LHCN-M2 (cell line): ENCODE measurements at regions not wholly inside any gene's neighbourhood (a gene's known extent, or its start where the extent isn't known, plus 50 kb on each side); places are given as distances from the start of the nearest gene placed in this dataset.
"Not testable (repeated sequence)": the region's sequence is repeated elsewhere in the genome, so short reads cannot be mapped to it uniquely, and the experiment has no call there.

ENCODE experiments used
- DNase-seq: peaks from one replicate; pipeline ENCODE4 v3.0.0-alpha.2; 2012; ENCODE audit warnings: low read depth

DNA sequence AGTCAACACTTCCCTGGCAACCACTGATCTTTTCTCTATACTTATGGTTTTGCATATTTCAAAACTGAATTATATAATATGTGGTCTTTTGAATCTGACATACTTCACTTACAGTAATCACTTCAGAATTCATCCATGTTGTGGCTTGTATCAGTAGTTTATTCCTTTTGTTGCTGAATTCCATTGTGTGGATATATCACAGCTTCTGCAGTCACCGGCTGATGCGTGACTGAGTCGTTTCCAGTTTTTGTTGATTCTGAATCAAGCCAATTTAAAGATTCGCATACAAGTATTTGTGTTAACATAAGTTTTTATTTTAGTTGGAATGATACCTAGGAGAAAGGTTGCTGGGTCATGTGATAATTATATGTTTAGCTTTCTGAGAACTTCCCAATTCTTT is 672.5 kb upstream of the ANKRD30A start:
- DNase-seq: no peak

DNA sequence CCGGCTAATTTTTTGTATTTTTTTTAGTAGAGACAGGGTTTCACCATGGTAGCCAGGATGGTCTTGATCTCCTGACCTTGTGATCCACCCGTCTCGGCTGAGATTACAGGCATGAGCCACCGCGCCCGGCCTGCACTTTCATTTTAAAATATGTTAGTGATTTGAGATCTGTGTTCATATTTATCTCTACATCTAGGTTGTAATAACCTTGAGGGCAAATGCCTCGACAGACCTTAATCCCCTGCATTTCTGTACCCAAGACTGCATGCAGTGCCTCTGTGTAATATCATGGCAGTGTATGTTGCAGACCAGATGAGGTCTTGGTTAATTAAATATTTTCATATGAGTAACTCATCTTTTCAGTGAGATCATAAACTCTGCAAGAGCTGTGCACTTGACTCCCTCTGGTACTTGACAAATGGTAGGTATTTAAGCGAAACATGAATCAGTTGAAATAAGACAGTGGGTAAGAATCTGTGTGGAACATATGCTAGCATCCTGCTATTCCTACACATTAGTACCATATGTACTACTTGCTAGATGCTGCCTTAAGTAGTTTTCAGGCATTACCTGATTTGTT is 673.9 kb upstream of the ANKRD30A start:
- no peak for DNase-seq

DNA sequence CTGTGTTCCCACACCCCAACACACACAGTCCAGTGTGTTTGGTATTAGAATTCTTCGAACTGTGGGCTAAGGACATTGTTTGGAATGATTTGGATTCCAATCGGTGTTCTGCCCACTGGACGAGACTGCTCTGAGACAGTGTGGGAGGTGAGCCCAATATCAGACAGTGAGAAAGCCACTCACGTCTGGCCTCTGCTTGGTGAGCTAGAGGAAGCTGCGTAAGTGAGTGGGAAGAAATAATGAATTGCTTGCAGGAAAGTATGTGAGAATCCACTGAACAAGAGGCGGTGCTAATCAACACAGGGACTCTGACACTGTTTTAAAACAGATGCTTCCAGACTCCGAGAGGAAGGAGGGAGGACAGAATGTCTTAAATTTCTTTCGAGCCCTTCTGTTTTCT is 675.0 kb upstream of the ANKRD30A start:
- DNase-seq: peak; percentile 49

DNA sequence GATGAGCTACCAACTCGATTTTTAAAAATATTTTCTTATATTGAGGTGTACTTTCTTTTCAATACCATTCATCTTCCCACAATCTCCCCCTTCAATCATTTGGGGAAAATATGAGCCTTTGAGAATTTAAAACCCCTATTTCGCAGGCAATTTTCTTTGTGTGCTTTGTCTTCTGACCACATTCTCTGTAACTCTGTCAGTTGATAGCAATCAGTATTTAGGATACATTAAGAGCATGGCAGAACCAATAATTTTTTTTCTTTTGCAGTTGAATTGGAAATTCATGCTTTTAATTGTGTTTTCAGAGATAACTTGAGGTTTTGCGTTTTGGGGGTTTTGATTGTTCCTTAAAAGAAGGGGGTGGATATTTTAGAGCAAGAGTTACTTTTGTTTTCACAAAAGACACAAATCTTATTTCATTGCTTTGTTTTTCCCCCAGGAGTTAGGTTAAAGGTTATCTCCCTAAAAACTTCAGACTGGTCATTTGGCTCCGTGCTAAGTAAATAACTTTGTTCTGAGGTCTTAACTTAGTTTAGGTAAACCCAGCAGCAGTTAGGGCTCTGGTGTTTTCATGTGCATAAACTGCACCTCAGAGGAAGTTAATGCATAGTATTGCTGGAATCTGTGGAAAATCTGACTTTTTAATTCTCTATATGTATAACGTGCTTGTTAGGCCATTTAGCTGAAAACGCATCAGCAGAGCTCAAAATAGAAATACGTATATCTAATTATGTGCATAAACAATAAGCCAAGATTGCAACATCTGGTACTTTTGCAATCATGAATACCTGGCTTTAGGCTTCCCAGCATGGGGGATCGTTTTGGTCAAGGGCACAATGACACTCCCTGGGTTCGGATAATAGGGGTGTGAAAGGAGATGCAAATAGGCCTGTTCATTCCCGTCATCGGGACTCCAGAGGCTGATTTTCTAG is 676.4 kb upstream of the ANKRD30A start:
- DNase-seq: no peak

DNA sequence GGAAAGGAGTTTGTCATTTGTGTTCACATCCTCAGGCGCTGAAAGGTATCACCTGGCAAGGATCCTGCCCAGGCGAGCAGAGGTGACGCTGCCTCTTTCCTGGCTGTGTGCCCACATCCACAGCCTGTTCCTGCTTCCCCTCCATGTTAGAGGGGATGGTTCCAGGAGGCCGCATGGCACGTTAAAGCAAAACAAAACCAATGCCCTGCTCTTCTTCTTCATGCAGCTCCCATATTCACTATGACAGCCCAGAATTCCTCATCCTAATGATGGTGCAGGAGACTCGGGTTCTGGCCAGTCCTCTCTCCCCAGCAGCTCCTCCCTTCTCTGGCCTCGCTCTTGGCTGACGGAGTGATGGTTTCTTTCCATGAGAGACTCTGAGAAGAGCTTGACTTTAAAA is 678.5 kb upstream of the ANKRD30A start:
- DNase-seq: no peak

DNA sequence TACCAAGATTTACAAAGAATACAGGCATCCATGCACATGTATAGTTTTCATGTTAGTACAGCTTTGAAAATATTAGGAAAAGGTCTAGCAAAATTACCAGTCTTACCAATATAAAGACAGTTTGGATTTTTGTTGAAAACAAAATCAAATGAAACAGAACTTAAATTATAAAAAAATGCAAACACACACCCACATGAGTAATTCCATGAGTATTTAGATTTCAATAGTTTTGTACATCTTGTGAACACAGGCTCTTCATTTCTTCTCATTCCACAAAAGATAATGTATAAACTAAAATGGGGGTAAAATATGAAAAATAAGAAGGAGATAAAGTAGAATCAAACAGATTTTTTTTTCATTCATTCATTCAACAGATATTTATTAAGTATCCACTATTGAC is 682.2 kb upstream of the ANKRD30A start:
- DNase-seq: no peak

DNA sequence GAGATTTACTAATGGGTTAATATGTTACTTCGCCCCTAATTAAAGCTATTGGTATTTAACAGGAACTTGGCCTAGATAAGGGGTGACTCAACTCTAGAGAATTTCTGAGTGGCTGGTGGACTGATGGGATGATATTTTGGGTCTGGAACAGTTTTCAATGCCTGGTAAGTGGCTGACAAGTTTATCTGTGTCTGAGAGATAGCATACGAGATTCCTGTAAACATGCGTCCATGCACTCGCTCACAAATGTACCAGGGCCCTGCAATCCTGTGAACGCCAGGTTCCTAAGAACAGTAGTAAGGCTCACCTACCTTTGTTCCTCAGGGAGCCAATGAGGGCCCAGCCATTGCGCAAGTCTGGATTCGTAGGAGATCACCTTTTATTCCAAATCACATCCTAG is 683.8 kb upstream of the ANKRD30A start:
- DNase-seq: no peak

DNA sequence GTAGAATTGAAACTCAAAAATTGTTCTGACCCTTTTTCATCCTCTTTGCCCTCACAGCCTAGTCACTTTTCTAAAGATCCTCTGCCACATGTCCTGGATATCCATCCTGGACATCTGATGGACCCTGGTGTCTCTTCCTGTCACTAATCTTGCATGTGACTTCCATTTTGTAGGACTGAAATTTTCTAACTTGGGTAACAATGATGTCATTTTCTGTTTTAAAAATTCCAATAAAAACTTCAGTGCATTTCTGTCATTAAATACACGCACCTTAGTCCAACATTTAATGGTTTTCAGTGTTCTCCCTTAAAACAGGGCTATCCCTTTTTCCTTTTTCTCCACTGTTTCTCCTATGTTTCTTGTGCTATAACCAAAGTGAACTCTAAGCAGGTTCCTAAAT is 684.9 kb upstream of the ANKRD30A start:
- DNase-seq: no peak

DNA sequence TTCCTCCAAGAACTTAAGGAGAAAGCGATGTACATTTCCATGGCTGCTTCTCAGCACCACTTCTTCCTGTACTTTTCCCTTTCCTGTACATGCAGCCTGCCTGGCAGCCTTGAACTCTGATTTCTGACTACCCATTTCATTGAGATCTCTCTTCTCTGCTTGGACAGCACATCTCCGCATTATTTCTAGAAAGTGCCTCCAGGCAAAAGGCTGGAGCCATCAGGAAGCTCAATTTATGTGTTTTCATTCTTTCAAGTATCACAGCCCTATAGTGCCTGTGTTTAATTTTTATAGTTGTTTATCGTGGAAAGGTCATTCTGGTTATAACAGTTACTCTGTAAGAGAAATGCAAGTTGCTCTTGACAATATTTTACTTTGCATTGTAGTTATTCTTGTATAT is 688.0 kb upstream of the ANKRD30A start:
- DNase-seq: no peak

DNA sequence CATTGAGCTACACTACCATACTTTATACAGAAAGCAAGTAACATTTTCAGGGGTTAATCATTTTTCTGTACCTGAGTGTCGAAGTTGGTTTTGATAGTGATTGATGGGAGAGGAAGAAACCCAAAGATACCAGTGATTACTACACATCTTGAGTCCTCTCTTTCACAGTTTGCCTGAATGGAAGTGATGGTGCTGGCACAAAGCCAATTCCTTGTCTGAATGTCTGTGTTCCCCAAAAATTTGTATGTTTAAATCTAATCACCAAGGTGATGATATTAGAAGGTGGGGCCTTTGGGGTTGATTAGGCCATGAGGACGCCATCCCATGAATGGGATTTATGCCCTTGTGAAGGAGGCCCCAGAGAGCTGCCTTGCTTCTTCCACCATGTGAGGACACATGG is 696.9 kb upstream of the ANKRD30A start:
- no peak for DNase-seq

DNA sequence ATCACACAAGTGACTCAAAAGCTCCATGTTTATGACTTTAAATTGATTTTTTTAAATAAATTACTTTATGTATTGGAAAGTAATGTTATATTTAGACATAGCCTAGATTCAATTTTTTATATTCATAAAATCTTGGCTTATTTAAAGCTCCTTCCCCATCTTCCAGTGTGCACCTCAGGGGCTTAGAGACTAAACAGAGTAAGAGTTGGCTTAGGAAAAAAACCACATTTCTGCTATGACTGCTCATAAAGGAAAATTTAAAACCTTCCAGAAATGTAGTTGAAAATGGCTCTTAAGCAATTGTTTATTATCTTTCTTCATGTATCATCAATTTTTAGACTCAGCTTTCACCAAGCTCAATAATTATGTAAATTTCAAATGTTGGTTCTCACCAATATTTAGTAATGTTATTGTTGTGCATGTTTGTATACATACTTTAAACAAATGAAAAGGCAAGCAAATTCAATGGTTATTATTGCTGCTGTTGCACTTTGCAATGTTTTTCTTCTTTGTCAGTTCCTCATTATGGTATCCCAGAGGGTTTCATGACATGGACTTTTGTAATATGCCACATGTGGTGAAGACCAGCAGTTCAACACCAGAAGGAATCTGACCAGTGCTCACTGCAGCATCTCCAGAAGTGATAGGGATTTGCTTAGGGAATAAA is 700.1 kb upstream of the ANKRD30A start:
- no peak for DNase-seq

DNA sequence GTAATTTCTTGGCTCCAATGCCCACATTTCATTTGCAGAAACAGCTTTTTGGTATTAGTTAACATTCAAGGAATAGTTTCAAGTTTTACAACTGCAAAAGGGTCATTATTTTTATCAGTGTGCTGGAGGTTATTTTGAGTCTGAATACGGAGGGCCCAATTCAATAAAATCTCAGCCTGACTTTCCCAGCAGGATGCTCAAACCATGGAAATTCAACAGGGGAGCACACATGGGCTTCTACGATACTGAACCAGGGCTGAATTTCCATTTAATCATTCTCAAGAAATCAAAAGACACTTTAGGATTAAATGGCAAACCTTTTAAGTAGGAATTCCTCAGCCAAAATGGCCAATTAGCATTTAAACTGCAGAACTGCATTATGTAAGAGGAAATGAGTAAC is 700.9 kb upstream of the ANKRD30A start:
- DNase-seq: no peak

DNA sequence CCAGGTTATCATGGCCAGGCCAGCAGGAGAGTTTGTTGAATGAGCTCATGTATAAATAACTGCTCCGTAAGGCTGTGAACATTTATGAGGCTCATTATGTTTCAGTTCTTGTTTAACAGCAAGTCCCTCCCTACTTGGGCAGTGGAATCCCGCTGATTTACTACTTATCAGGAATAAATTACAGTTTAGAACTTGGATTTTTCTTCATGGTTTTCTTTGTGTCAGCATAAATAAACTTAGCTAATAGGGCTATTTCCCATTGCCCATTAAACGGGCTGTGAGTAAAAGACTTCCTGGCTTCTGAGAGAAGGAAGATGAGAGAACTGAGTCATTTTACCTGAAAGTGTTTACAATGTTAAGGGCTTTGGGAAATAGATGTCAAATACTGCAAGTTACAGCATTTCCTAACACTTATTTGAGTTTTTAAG is 701.6 kb upstream of the ANKRD30A start:
- no peak for DNase-seq

DNA sequence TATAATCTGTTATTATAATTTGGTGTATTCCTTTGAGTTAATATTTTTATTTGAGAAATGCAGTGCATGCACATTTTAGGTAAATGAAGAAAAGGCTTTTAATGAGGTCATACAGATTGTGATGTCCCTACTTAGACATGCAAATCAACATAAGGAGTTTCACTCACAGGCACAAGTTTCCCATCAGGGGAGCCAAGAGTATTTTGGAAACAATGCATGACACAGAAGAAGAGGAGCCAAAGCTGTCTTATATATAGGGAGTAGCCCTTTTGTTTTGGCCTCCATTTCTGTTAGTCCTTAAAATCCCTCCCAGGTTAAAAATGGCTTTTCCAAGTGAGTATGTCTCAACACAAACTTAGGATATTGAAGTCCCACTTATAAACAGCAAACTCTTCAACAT is 703.4 kb upstream of the ANKRD30A start:
- no peak for DNase-seq

DNA sequence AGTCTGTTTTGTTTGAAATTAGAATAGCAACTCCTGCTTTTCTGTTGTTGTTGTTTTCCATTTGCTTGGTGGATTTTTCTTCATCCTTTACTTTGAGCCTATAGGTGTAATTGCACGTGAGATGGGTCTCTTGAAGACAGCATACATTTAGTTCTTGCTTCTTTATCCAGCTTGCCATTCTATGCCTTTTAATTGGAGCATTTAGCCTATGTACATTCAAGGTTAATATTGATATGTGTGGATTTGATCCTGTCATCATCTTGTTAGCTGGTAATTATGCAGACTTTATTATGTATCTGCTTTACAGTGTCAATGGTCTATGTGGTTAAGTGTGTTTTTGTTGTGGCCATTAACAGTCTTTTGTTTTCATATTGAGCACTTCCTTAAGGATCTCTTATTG is 708.9 kb upstream of the ANKRD30A start:
- DNase-seq: no peak

DNA sequence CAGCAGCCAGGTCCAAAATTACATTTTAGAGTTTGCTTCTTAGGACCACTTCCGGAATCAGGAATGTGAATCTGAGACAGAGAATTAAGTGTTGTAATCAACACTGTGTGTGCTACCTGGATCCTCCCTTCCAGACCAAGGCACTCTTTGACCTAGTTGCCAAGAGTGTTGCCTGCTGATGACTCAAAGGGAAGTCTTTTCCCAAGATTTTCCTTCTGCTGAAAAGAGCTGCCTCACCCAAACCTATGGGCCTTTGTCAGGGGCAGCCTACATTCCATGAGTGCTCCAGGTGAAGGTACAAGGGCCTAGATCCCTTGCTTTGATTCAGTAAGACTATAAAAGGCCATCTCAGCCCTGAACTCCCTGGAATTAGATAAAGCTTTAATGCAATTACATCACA is 712.5 kb upstream of the ANKRD30A start:
- no peak for DNase-seq

DNA sequence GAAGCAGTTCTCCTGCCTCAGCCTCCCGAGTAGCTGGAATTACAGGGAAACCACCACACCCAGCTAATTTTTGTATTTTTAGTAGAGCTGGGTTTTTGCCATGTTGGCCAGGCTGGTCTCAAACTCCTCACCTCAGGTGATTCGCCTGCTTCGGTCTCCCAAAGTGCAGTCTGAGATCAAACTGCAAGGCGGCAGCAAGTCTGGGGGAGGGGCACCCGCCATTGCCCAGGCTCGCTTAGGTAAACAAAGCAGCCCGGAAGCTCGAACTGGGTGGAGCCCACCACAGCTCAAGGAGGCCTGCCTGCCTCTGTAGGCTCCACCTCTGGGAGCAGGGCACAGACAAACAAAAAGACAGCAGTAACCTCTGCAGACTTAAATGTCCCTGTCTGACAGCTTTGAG is 725.2 kb upstream of the ANKRD30A start:
- DNase-seq: not testable (repeated sequence)

DNA sequence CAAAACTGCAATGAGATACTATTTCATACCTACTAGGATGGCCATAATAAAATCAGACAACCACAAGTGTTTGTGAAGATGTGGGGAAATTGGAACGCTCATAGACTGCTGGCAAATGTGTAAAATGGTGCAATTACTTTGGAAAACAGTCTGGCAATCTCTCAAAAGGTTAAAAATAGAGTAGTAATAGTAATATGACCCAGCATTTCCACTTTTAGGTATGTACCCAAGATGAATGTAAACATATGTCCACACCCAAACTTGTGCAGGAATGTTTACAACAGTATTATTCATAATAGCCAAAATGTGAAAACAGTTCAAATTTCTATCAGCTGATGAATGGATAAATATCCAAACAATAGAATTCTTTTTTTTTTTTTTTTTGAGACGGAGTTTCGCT is 731.6 kb upstream of the ANKRD30A start:
- DNase-seq: peak; percentile 3

DNA sequence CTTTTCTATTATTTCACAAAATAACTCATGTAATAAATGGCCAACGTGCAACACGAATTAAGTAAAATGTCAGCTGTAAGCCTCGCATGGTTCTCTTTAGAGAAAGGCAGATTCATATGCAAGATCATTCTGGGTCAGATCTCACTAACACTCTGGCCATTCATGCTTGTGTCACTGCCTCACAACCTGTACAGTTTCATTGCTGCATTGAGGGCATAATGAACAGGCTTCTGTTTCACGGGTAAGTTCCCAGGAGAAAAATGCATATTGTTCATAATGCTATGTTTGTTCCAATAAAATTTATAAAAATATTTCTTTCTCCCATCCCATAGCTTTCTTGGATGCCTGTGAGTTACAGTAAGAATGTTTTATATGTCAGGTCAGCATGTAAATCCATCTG is 734.0 kb upstream of the ANKRD30A start:
- no peak for DNase-seq

DNA sequence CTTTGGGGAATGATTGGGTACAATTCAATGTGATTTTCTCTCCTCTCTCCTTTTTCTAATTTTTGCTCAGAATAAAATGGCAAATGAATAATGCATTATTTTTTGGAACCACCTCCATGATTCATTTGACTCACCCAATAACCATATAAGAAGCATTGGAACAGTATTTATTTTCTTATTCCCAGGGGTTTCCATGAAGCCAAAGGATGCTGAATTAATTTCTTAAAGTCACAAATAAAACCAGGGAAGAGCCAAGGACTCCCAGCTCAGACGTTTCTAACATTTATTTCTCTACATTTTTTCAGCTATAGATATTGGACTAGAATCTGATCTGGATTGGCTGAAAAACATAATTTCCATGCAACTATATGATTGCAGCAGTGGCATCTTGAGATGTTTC is 735.2 kb upstream of the ANKRD30A start:
- no peak for DNase-seq

DNA sequence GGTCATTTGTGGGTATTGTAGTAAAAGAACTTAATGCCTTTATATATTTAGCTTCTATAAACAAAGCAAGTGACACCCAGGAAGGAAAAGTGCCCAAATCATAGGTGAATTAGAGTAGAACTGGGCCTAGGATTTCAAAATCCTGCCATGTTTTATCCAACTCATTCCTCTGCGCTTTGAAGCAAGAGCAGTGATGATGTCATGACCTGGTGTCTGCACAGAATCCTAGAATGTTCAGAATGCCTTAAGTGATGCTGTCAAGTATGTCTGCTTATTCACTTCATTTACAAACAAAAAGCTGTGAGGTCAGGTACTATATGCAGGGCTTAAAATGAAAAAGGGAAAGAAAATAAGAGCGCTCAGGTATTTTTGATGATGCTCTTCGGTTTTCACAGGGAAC is 737.2 kb upstream of the ANKRD30A start:
- no peak for DNase-seq

DNA sequence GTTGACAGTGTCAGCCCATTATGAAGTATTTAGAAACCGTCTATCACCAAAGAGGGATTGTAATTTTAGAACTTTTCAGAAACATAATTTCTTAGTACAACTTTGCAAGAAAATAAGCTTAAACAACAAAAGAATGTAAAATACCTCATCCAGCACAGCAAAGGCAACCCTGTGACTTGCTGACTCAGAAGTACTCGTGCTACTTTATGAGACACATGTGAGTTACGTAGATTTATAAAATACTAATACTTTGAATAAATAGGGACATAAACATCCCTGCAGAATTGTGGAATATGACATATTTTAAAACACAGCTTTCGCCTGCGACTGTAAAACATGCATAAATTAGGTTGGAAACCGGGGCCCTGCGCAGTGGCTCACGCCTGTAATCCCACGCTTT is 739.7 kb upstream of the ANKRD30A start:
- DNase-seq: no peak

DNA sequence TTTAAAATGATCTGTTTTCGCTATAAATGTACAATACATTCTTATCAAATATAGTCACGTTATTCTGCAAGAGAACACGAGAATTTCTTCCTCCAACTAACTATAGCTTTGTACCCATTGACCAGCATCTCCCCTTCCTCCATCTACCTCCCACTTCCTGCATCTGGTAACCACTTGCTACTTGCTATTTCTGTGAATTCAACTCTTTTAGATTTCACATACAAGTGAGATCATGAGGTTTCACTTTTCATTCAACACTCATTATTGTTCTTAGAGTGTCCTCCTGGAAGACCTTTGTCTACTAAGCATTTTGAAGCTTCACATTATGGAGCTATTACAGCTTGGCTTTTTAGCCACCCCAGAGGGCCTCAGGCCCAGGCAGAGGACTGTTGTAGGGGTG is 741.3 kb upstream of the FZD8 start:
- DNase-seq: no peak
